ENCODE measurements at regions not wholly inside any gene's neighbourhood (a gene's known extent, or its start where the extent isn't known, plus 50 kb on each side); places are given as distances from the start of the nearest gene placed in this dataset.

DNA sequence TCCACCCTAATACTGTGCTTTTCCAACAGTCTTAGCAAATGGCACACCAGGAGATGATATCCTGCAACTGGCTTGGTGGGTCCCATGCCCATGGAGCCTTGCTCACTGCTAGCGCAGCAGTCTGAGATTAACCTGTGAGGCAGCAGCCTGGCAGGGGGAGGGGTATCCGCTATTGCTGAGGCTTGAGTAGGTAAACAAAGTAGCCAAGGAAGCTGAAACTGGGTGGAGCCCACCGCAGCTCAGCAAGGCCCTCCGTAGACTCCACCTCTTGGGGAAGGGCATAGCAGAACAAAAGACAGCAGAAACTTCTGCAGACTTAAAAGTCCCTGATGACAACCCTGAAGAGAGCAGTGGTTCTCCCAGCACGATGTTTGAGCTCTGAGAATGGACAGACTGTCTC lies 399.0 kb downstream of the CCSER2 start:
- Histone ChIP-seq H3K79me2 (ENCODE audit: control insufficient read depth, insufficient read depth, low read length) (no peaks in the 10 kb centered on the region), H3K9me1 (ENCODE audit: control insufficient read depth, insufficient read depth, low read length) (no peaks in the 10 kb centered on the region), H4K20me1 (replicated peaks; ENCODE audit: control insufficient read depth, insufficient read depth, low read length) (no peaks in the 10 kb centered on the region), H3K4me1 (replicated peaks in 1 of 2; ENCODE audit: control insufficient read depth in 2 of 2, insufficient read depth in 2 of 2, low read length in 2 of 2) (no peaks in the 10 kb centered on the region), H3K4me2 (ENCODE audit: insufficient read depth, low read length) (no peak overlapping the region), H3K27me3 (ENCODE audit: control insufficient read depth in 2 of 2, insufficient read depth in 2 of 2, low read length in 2 of 2) (no peaks in the 10 kb centered on the region), H3K36me3 (ENCODE audit: control insufficient read depth, insufficient read depth, low read length) (no peaks in the 10 kb centered on the region), H3K9me3 (replicated peaks; ENCODE audit: control insufficient read depth, insufficient read depth, low read depth, low read length) (no peaks in the 10 kb centered on the region), H2AFZ (ENCODE audit: low read depth, low read length) (no peak overlapping the region), H3K27ac (ENCODE audit: extremely low read depth, low read depth, low read length) (no peak overlapping the region), H3K9ac (ENCODE audit: insufficient read depth in 1 of 2, low read depth in 2 of 2, low read length in 2 of 2) (no peak overlapping the region), H3K4me3 (no peak overlapping the region)
- in situ Hi-C loops (cut with MboI) (no loop called here), intact Hi-C loops (cut with micrococcal nuclease) (no loop called here)
- no TSS peak for BruUV-seq (replicated peaks)
- WGBS (ENCODE audit: insufficient coverage, low coverage, missing lambda C conversion rate), result 2% methylated on average over 5 of the region's 5 CpGs
- ATAC-seq (no peak), FAIRE-seq (no peak), DNase-seq (ENCODE audit: extremely low read depth in 1 of 4, low spot score in 3 of 4) (no peak)
- POLR2A ChIA-PET, result no interaction called here
- CTCF ChIA-PET (ENCODE audit: low intra/inter-chr PET ratio), result no interaction called here
- TF ChIP-seq ZNF121 (CRISPR knock-in tag; conservative IDR thresholded peaks at IDR 0.05), result no peak
- TF ChIP-seq NFE2L1 (tag; IDR thresholded peaks at IDR 0.05; ENCODE audit: borderline replicate concordance, low read depth), result no peak
- no peak for TF ChIP-seq FOS (IDR thresholded peaks at IDR 0.05; ENCODE audit: extremely low read depth, insufficient read length)
- no peak for TF ChIP-seq NCOA6 (IDR thresholded peaks at IDR 0.05)
- no peak for TF ChIP-seq KAT7 (CRISPR knock-in tag; IDR thresholded peaks at IDR 0.05; ENCODE audit: borderline replicate concordance)
- TF ChIP-seq, protein P1, sequence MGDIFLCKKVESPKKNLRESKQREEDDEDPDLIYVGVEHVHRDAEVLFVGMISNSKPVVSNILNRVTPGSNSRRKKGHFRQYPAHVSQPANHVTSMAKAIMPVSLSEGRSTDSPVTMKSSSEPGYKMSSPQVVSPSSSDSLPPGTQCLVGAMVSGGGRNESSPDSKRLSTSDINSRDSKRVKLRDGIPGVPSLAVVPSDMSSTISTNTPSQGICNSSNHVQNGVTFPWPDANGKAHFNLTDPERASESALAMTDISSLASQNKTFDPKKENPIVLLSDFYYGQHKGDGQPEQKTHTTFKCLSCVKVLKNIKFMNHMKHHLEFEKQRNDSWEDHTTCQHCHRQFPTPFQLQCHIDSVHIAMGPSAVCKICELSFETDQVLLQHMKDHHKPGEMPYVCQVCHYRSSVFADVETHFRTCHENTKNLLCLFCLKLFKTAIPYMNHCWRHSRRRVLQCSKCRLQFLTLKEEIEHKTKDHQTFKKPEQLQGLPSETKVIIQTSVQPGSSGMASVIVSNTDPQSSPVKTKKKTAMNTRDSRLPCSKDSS (IDR thresholded peaks at IDR 0.05; ENCODE audit: low read depth, partially characterized antibody), result no peak
- no peak for TF ChIP-seq HMGN3 (IDR thresholded peaks at IDR 0.05; ENCODE audit: borderline replicate concordance, extremely low read depth, insufficient read length, low read depth, low read length)
- TF ChIP-seq ZKSCAN3 (CRISPR knock-in tag; IDR thresholded peaks at IDR 0.05), result no peak
- no peak for TF ChIP-seq CBFB (CRISPR knock-in tag; IDR thresholded peaks at IDR 0.05)
- TF ChIP-seq, protein P2, sequence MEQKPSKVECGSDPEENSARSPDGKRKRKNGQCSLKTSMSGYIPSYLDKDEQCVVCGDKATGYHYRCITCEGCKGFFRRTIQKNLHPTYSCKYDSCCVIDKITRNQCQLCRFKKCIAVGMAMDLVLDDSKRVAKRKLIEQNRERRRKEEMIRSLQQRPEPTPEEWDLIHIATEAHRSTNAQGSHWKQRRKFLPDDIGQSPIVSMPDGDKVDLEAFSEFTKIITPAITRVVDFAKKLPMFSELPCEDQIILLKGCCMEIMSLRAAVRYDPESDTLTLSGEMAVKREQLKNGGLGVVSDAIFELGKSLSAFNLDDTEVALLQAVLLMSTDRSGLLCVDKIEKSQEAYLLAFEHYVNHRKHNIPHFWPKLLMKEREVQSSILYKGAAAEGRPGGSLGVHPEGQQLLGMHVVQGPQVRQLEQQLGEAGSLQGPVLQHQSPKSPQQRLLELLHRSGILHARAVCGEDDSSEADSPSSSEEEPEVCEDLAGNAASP (IDR thresholded peaks at IDR 0.05), result no peak
- no peak for TF ChIP-seq RUNX1 (IDR thresholded peaks at IDR 0.05; ENCODE audit: low read depth)
- TF ChIP-seq GABPB1 (CRISPR knock-in tag; IDR thresholded peaks at IDR 0.05), result no peak
- TF ChIP-seq, protein P3, sequence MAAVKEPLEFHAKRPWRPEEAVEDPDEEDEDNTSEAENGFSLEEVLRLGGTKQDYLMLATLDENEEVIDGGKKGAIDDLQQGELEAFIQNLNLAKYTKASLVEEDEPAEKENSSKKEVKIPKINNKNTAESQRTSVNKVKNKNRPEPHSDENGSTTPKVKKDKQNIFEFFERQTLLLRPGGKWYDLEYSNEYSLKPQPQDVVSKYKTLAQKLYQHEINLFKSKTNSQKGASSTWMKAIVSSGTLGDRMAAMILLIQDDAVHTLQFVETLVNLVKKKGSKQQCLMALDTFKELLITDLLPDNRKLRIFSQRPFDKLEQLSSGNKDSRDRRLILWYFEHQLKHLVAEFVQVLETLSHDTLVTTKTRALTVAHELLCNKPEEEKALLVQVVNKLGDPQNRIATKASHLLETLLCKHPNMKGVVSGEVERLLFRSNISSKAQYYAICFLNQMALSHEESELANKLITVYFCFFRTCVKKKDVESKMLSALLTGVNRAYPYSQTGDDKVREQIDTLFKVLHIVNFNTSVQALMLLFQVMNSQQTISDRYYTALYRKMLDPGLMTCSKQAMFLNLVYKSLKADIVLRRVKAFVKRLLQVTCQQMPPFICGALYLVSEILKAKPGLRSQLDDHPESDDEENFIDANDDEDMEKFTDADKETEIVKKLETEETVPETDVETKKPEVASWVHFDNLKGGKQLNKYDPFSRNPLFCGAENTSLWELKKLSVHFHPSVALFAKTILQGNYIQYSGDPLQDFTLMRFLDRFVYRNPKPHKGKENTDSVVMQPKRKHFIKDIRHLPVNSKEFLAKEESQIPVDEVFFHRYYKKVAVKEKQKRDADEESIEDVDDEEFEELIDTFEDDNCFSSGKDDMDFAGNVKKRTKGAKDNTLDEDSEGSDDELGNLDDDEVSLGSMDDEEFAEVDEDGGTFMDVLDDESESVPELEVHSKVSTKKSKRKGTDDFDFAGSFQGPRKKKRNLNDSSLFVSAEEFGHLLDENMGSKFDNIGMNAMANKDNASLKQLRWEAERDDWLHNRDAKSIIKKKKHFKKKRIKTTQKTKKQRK (IDR thresholded peaks at IDR 0.05; ENCODE audit: borderline replicate concordance, low read depth, low read length), result no peak

Measured in K562 (cell line).